ENCODE measurements at regions not wholly inside any gene's neighbourhood (a gene's known extent, or its start where the extent isn't known, plus 50 kb on each side); places are given as distances from the start of the nearest gene placed in this dataset.

DNA sequence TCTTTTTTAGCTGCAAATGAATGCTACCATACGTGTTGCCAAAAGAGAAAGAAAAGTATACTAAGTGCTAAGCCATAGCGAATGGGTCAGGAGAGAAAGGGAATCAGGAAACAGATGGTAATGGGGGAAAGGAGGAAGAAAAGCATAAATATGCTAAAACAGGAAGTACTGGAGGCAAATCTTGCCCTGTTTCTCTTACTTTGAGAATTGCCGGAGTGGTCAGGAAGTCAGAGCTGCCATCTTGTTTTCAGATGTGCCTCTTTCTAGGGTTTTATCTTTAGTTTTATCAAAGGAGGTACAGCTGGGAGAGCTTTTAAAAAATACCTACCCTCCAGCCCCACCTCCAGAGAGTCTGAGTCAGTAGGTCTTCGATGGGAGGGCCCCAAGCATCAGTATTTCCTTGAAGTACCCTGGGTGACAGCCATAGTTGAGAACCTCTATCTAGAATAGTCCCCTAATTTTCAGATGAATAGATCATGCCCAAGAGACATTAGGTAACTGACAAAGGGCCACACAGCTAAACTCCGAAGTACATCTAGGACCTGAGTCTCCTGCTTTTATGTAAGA is 193.3 kb downstream of the CLIC5 start:
- TF ChIP-seq POLR2AphosphoS5 (IDR thresholded peaks at IDR 0.05; ENCODE audit: low read depth, low read length) (no peak), SIN3A (IDR thresholded peaks at IDR 0.05; ENCODE audit: borderline replicate concordance, insufficient read depth, low read length) (no peak), FOXP2 (optimal IDR thresholded peaks at IDR 0.05; ENCODE audit: borderline replicate concordance, extremely low read depth, extremely low read length, insufficient read depth) (no peak), TAF1 (IDR thresholded peaks at IDR 0.05; ENCODE audit: borderline replicate concordance, insufficient read depth, low read length) (no peak)
- TF ChIP-seq, protein P1, sequence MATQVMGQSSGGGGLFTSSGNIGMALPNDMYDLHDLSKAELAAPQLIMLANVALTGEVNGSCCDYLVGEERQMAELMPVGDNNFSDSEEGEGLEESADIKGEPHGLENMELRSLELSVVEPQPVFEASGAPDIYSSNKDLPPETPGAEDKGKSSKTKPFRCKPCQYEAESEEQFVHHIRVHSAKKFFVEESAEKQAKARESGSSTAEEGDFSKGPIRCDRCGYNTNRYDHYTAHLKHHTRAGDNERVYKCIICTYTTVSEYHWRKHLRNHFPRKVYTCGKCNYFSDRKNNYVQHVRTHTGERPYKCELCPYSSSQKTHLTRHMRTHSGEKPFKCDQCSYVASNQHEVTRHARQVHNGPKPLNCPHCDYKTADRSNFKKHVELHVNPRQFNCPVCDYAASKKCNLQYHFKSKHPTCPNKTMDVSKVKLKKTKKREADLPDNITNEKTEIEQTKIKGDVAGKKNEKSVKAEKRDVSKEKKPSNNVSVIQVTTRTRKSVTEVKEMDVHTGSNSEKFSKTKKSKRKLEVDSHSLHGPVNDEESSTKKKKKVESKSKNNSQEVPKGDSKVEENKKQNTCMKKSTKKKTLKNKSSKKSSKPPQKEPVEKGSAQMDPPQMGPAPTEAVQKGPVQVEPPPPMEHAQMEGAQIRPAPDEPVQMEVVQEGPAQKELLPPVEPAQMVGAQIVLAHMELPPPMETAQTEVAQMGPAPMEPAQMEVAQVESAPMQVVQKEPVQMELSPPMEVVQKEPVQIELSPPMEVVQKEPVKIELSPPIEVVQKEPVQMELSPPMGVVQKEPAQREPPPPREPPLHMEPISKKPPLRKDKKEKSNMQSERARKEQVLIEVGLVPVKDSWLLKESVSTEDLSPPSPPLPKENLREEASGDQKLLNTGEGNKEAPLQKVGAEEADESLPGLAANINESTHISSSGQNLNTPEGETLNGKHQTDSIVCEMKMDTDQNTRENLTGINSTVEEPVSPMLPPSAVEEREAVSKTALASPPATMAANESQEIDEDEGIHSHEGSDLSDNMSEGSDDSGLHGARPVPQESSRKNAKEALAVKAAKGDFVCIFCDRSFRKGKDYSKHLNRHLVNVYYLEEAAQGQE (IDR thresholded peaks at IDR 0.05; ENCODE audit: insufficient read depth in 1 of 2, low read depth in 2 of 2, low read length in 2 of 2) = no peak

DNA sequence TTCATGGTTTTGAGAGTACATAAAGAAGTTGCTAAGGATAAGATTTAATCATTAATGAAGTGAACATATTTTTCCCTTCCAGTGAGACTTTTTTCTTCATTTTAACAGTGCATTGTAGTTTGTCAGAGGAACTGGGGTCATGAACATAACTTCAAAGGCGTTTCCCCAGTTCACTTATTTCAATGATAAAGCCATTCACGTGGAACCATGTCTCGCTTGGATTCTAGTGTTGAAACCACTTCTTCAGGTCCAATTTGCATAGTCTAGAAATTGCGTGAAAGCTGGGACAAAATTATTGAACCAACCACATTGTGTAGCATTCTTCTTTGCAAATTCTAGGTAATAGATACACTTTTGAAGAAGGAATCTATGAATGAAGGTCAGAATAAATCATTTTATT is 197.0 kb downstream of the CLIC5 start:
- TF ChIP-seq SIN3A (IDR thresholded peaks at IDR 0.05; ENCODE audit: borderline replicate concordance, insufficient read depth, low read length) (no peak), TAF1 (IDR thresholded peaks at IDR 0.05; ENCODE audit: borderline replicate concordance, insufficient read depth, low read length) (no peak), FOXP2 (optimal IDR thresholded peaks at IDR 0.05; ENCODE audit: borderline replicate concordance, extremely low read depth, extremely low read length, insufficient read depth) (no peak), POLR2AphosphoS5 (IDR thresholded peaks at IDR 0.05; ENCODE audit: low read depth, low read length) (no peak)
- TF ChIP-seq, protein P1 (IDR thresholded peaks at IDR 0.05; ENCODE audit: insufficient read depth in 1 of 2, low read depth in 2 of 2, low read length in 2 of 2) = no peak

DNA sequence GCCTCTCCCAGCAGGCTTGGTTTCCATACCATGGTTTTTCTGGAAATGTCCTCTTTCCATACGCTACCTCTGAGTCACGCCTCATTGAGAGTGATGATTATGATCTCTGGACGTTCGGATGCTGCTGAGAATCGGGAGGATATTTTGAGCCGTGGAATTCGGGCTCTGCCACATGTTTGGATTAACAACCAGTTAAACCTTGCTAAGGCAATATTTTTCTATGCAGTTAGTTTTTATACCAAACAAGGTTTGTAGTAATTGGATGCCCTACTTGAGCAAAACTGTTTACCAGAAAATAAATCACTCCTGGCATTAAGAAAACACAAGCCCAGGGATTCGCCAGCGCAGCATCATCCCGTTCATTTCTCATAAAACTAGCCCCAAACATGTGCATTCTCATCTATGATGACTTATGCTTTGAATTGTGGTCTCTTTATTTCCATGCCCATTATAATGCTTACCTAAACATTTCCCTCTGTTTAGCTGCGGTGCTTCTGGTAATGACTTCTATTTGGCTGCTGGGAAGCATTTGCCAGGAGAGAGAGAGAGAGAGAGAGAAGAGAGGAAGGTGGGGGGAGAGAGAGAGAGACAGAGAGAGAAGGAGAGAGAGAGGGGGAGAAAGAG is 198.9 kb downstream of the CLIC5 start:
- TF ChIP-seq SIN3A (IDR thresholded peaks at IDR 0.05; ENCODE audit: borderline replicate concordance, insufficient read depth, low read length) (no peak), POLR2AphosphoS5 (IDR thresholded peaks at IDR 0.05; ENCODE audit: low read depth, low read length) (no peak), FOXP2 (optimal IDR thresholded peaks at IDR 0.05; ENCODE audit: borderline replicate concordance, extremely low read depth, extremely low read length, insufficient read depth) (no peak), TAF1 (IDR thresholded peaks at IDR 0.05; ENCODE audit: borderline replicate concordance, insufficient read depth, low read length) (no peak)
- TF ChIP-seq, protein P1 (IDR thresholded peaks at IDR 0.05; ENCODE audit: insufficient read depth in 1 of 2, low read depth in 2 of 2, low read length in 2 of 2) = no peak

DNA sequence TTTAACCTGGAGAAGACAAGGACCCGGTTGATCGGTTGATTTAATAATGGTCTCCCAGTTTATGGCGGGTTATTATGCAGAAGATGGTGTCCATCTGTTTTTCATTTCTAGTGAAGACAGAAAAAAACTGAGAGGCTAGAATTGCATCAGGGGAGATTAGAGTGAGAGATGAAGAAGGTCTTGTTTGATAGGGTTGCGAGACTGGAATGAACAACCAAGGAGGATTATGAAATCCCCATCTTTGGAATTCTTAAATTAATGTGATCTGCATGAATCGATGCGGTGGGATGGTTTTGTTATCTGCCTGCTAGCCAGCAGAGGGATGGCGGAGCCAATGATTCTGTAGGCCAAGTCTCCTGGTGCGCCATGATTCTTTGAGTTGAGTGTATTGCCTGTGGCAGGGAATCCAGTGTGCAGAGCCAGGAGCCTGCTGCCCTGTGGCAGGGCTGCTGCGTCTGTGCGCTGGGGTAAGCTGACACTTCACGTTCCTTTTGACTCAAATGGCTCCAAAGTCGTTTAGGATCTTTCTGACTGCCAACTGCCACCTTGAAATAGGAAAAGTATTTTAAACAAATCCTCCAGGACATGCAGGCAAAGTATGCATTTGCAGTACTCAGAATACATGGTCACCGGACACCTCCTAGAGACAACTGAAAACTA is 200.1 kb downstream of the CLIC5 start:
- TF ChIP-seq, protein P1 (IDR thresholded peaks at IDR 0.05; ENCODE audit: insufficient read depth in 1 of 2, low read depth in 2 of 2, low read length in 2 of 2) = no peak
- no peak for TF ChIP-seq POLR2AphosphoS5 (IDR thresholded peaks at IDR 0.05; ENCODE audit: low read depth, low read length)
- no peak for TF ChIP-seq SIN3A (IDR thresholded peaks at IDR 0.05; ENCODE audit: borderline replicate concordance, insufficient read depth, low read length)
- TF ChIP-seq FOXP2 (optimal IDR thresholded peaks at IDR 0.05; ENCODE audit: borderline replicate concordance, extremely low read depth, extremely low read length, insufficient read depth) = no peak
- no peak for TF ChIP-seq TAF1 (IDR thresholded peaks at IDR 0.05; ENCODE audit: borderline replicate concordance, insufficient read depth, low read length)
